GM18868 (cell line): ENCODE measurements at regions not wholly inside any gene's neighbourhood (a gene's known extent, or its start where the extent isn't known, plus 50 kb on each side); places are given as distances from the start of the nearest gene placed in this dataset.

Experiments used
- ATAC-seq: cut with Tn5 transposase; IDR thresholded peaks from one replicate; pipeline ENCODE4 v1.9.1; 2021; ENCODE audit warnings: mild to moderate bottlenecking, moderate library complexity; ENCODE audit not compliant: unreplicated experiment

GRCh38 chr21:45592208-45592619, 50.0 kb upstream of the SLC19A1 start:
- ATAC-seq: peak; percentile 66

GRCh38 chr21:45592626-45593134, 50.4 kb upstream of the SLC19A1 start:
- no peak for ATAC-seq

GRCh38 chr21:45593162-45594022, 50.1 kb upstream of the PCBP3 start:
- no peak for ATAC-seq
